GM12878 (cell line): ENCODE measurements at regions not wholly inside any gene's neighbourhood (a gene's known extent, or its start where the extent isn't known, plus 50 kb on each side); places are given as distances from the start of the nearest gene placed in this dataset.

Source experiments
- ATAC-seq: fragments of 200-7000 bp; cut with Tn5 transposase; 3 replicates; pipeline ENCODE4 v1.9.1; 2020; ENCODE audit warnings: mild to moderate bottlenecking, moderate library complexity
- BruUV-seq: library from RNA; stranded (reverse); fragments of 400-500 nt; replicated peaks from 2 replicates; lab custom pipeline; 2021; lab: Mats Ljungman, UMichigan
- CTCF ChIA-PET: fragments of 300-600 bp; sonication (Branson Sonifier 250); formaldehyde crosslinking; extraction: SDS; loops from one replicate; lab custom pipeline; 2021; ENCODE audit warnings: inconsistent platforms; lab: Yijun Ruan, JAX
- POLR2A ChIA-PET: fragments of 350-600 bp; formaldehyde crosslinking; extraction: SDS; loops from one replicate; lab custom pipeline; 2021; ENCODE audit warnings: inconsistent platforms; lab: Charles Lee
- RAD21 ChIA-PET: fragments of 300-600 bp; sonication (Branson Sonifier 250); formaldehyde crosslinking; loops from one replicate; lab custom pipeline; 2023; ENCODE audit warnings: antibody characterized with exemption; ENCODE audit not compliant: unreplicated experiment; lab: Charles Lee
- SMC1A ChIA-PET: fragments of 300-600 bp; sonication (Branson Sonifier 250); formaldehyde crosslinking; loops from one replicate; lab custom pipeline; 2023; ENCODE audit not compliant: unreplicated experiment, uncharacterized antibody; lab: Charles Lee
- DNase-seq: peaks from one replicate; pipeline ENCODE4 v3.0.0-alpha.2; 2011; ENCODE audit warnings: low read depth, low spot score
- FAIRE-seq: peaks from 3 replicates; lab custom pipeline; 2011; peaks lifted over from hg19 to GRCh38; lab: Jason Lieb, UNC
- H2AFZ ChIP-seq: 2 replicates; pipeline ENCODE4 v1.6.0; 2011; ENCODE audit warnings: low read depth, low read length, control low read depth; ENCODE audit not compliant: control insufficient read depth
- H3K27ac ChIP-seq: 2 replicates; pipeline ENCODE4 v1.5.1; 2011; ENCODE audit warnings: control low read depth; ENCODE audit not compliant: control insufficient read depth, insufficient read depth
- H3K27me3 ChIP-seq, 2 experiments: replicated peaks in 1 of 2; 2 replicates each; pipeline versions ENCODE4 v1.6.0 to v1.6.1; 2011; ENCODE audit warnings: low read length in 1 of 2; ENCODE audit not compliant: control insufficient read depth in 2 of 2, insufficient read depth in 2 of 2
- H3K36me3 ChIP-seq, 2 experiments: 2 replicates each; pipeline ENCODE4 v1.5.1; 2011; ENCODE audit warnings: low read length in 1 of 2; ENCODE audit not compliant: control insufficient read depth in 2 of 2, insufficient read depth in 2 of 2
- H3K4me1 ChIP-seq: 2 replicates; pipeline ENCODE4 v1.6.1; 2011; ENCODE audit warnings: mild to moderate bottlenecking, low read length, moderate library complexity, mixed read lengths; ENCODE audit not compliant: control insufficient read depth, insufficient read depth
- H3K4me2 ChIP-seq: 2 replicates; pipeline ENCODE4 v1.6.0; 2011; ENCODE audit warnings: control low read depth; ENCODE audit not compliant: control insufficient read depth, insufficient read depth
- H3K4me3 ChIP-seq: fragments of 200-600 bp; sonication (generic); 2 replicates; pipeline ENCODE4 v1.5.1; 2016
- H3K79me2 ChIP-seq: 2 replicates; pipeline ENCODE4 v1.6.0; 2011; ENCODE audit warnings: low read length; ENCODE audit not compliant: control insufficient read depth, insufficient read depth
- H3K9ac ChIP-seq: 2 replicates; pipeline ENCODE4 v1.8.0; 2011; ENCODE audit warnings: low read length, control low read depth, mixed read lengths; ENCODE audit not compliant: control insufficient read depth, insufficient read depth
- H3K9me3 ChIP-seq: replicated peaks from 3 replicates; pipeline ENCODE4 v1.5.1; 2011; ENCODE audit warnings: mild to moderate bottlenecking, low read length; ENCODE audit not compliant: control insufficient read depth, insufficient read depth
- H4K20me1 ChIP-seq: 2 replicates; pipeline ENCODE4 v1.6.0; 2011; ENCODE audit not compliant: control insufficient read depth, insufficient read depth
- CHD1 ChIP-seq: IDR thresholded peaks from 2 replicates; pipeline ENCODE4 v1.6.1; 2012; ENCODE audit warnings: low read depth, low read length, improper control_type of control experiment
- FOXK2 ChIP-seq: fragments of 450-650 bp; IDR thresholded peaks from 2 replicates; pipeline ENCODE4 v1.6.1; 2017; ENCODE audit warnings: mild to moderate bottlenecking, moderate library complexity
- GATAD2B ChIP-seq: fragments of 450-650 bp; conservative IDR thresholded peaks from 2 replicates; pipeline ENCODE4 v1.6.1; 2017; ENCODE audit warnings: low read depth, mild to moderate bottlenecking, moderate library complexity
- HDAC2 ChIP-seq: fragments of 200-600 bp; sonication (generic); IDR thresholded peaks from 2 replicates; pipeline ENCODE4 v1.6.1; 2017
- IKZF2 ChIP-seq, 2 experiments: fragments of 450-650 bp; IDR thresholded peaks; 2 replicates each; pipeline ENCODE4 v1.6.1; 2017; ENCODE audit warnings: mild to moderate bottlenecking in 2 of 2, moderate library complexity in 2 of 2
- KLF5 ChIP-seq: fragments of 450-650 bp; IDR thresholded peaks from 2 replicates; pipeline ENCODE4 v1.6.1; 2014; ENCODE audit warnings: mild to moderate bottlenecking; ENCODE audit not compliant: partially characterized antibody
- NFYB ChIP-seq: IDR thresholded peaks from 2 replicates; pipeline ENCODE4 v1.6.1; 2011; ENCODE audit warnings: low read depth, mild to moderate bottlenecking, low read length, improper control_type of control experiment, moderate library complexity; ENCODE audit not compliant: insufficient read depth
- NR2C2 ChIP-seq: IDR thresholded peaks from 2 replicates; pipeline ENCODE4 v1.6.1; 2011; ENCODE audit warnings: borderline replicate concordance, low read depth; ENCODE audit not compliant: control insufficient read depth, insufficient read length
- PAX8 ChIP-seq: fragments of 450-650 bp; IDR thresholded peaks from 2 replicates; pipeline ENCODE4 v1.6.1; 2017; ENCODE audit warnings: mild to moderate bottlenecking, moderate library complexity
- POLR2AphosphoS5 ChIP-seq: IDR thresholded peaks from 2 replicates; pipeline ENCODE4 v1.6.1; 2011; ENCODE audit warnings: mild to moderate bottlenecking, low read length, inconsistent platforms
- RAD51 ChIP-seq: fragments of 450-650 bp; IDR thresholded peaks from 2 replicates; pipeline ENCODE4 v1.6.1; 2016; ENCODE audit warnings: moderate library complexity, mild to moderate bottlenecking, inconsistent platforms
- SREBF1 ChIP-seq: IDR thresholded peaks from 2 replicates; pipeline ENCODE4 v1.6.1; 2012; ENCODE audit warnings: mild to moderate bottlenecking, low read length
- ZNF622 ChIP-seq: fragments of 450-650 bp; IDR thresholded peaks from 2 replicates; pipeline ENCODE4 v1.6.1; 2017; ENCODE audit warnings: mild to moderate bottlenecking, inconsistent platforms
- ZSCAN29 ChIP-seq: fragments of 450-650 bp; IDR thresholded peaks from 2 replicates; pipeline ENCODE4 v1.6.1; 2017; ENCODE audit warnings: mild to moderate bottlenecking, moderate library complexity
- WGBS: methylation state at CpG from one replicate; pipeline ENCODE4 v1.1.6; 2016; ENCODE audit warnings: low lambda C conversion rate; ENCODE audit not compliant: insufficient replicate concordance, insufficient coverage; ENCODE audit errors: missing lambda C conversion rate; 5-methylcytosine and 5-hydroxymethylcytosine counted together
- in situ Hi-C: fragments of 300-500 bp; cut with MboI; formaldehyde crosslinking; loops from 9 replicates; pipeline ENCODE4 v1.14.3; 2018; ENCODE audit warnings: mixed read lengths
- intact Hi-C: fragments of 100-400 bp; cut with micrococcal nuclease; formaldehyde crosslinking; loops from one replicate; pipeline ENCODE4 v1.14.2; 2022; ENCODE audit not compliant: unreplicated experiment
- TF ChIP-seq, protein P1 (sequence below): fragments of 450-650 bp; IDR thresholded peaks from 2 replicates; pipeline ENCODE4 v1.6.1; 2016; ENCODE audit warnings: mild to moderate bottlenecking, moderate library complexity, borderline replicate concordance
- TF ChIP-seq, protein P2 (sequence below): IDR thresholded peaks from 2 replicates; pipeline ENCODE4 v1.6.1; 2012; ENCODE audit warnings: low read depth, low read length, improper control_type of control experiment
- TF ChIP-seq, protein P3 (sequence below): fragments of 450-650 bp; IDR thresholded peaks from 2 replicates; pipeline ENCODE4 v1.6.1; 2017; ENCODE audit warnings: low read depth, mild to moderate bottlenecking, moderate library complexity

DNA sequence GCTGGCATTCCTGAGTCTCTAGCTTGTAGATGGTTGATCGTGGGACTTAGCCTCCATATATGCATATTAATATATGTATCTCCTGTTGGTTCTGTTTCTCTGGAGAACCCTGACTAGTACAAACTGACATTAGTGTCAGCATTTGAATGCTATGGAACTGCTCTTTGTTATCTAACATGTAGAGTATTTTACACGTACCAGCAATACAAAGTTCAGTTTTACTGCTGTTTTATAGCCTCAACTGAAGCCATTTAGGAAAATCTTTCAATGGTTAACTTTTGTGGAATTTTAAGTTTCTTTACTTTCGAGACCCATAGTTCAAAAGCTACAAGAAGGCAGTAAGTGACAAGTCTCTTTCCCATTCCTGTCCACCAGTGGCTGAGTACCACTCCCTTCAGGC, 418.4 kb downstream of the NUP35 start:
- no peaks in the 10 kb centered on the region for H3K79me2 ChIP-seq
- H3K9me3 ChIP-seq, result no peaks in the 10 kb centered on the region
- H3K4me1 ChIP-seq, result peaks cover 6% of the 10 kb centered on the region
- TF ChIP-seq GATAD2B, result no peak
- no peak for TF ChIP-seq FOXK2
- TF ChIP-seq HDAC2, result no peak
- no peak for TF ChIP-seq SREBF1
- TF ChIP-seq, protein P1, sequence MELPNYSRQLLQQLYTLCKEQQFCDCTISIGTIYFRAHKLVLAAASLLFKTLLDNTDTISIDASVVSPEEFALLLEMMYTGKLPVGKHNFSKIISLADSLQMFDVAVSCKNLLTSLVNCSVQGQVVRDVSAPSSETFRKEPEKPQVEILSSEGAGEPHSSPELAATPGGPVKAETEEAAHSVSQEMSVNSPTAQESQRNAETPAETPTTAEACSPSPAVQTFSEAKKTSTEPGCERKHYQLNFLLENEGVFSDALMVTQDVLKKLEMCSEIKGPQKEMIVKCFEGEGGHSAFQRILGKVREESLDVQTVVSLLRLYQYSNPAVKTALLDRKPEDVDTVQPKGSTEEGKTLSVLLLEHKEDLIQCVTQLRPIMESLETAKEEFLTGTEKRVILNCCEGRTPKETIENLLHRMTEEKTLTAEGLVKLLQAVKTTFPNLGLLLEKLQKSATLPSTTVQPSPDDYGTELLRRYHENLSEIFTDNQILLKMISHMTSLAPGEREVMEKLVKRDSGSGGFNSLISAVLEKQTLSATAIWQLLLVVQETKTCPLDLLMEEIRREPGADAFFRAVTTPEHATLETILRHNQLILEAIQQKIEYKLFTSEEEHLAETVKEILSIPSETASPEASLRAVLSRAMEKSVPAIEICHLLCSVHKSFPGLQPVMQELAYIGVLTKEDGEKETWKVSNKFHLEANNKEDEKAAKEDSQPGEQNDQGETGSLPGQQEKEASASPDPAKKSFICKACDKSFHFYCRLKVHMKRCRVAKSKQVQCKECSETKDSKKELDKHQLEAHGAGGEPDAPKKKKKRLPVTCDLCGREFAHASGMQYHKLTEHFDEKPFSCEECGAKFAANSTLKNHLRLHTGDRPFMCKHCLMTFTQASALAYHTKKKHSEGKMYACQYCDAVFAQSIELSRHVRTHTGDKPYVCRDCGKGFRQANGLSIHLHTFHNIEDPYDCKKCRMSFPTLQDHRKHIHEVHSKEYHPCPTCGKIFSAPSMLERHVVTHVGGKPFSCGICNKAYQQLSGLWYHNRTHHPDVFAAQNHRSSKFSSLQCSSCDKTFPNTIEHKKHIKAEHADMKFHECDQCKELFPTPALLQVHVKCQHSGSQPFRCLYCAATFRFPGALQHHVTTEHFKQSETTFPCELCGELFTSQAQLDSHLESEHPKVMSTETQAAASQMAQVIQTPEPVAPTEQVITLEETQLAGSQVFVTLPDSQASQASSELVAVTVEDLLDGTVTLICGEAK, result no peak
- no peak for TF ChIP-seq ZSCAN29
- no peak for TF ChIP-seq PAX8
- no peak for TF ChIP-seq IKZF2 (IDR thresholded peaks at IDR 0.05)
- no peak for TF ChIP-seq ZNF622
- TF ChIP-seq RAD51, result no peak
- no peak for TF ChIP-seq KLF5
- no peak for TF ChIP-seq POLR2AphosphoS5
- TF ChIP-seq, protein P2, sequence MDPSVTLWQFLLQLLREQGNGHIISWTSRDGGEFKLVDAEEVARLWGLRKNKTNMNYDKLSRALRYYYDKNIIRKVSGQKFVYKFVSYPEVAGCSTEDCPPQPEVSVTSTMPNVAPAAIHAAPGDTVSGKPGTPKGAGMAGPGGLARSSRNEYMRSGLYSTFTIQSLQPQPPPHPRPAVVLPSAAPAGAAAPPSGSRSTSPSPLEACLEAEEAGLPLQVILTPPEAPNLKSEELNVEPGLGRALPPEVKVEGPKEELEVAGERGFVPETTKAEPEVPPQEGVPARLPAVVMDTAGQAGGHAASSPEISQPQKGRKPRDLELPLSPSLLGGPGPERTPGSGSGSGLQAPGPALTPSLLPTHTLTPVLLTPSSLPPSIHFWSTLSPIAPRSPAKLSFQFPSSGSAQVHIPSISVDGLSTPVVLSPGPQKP, result no peak
- TF ChIP-seq NR2C2, result no peak
- no peak for TF ChIP-seq CHD1
- TF ChIP-seq NFYB, result no peak
- TF ChIP-seq, protein P3, sequence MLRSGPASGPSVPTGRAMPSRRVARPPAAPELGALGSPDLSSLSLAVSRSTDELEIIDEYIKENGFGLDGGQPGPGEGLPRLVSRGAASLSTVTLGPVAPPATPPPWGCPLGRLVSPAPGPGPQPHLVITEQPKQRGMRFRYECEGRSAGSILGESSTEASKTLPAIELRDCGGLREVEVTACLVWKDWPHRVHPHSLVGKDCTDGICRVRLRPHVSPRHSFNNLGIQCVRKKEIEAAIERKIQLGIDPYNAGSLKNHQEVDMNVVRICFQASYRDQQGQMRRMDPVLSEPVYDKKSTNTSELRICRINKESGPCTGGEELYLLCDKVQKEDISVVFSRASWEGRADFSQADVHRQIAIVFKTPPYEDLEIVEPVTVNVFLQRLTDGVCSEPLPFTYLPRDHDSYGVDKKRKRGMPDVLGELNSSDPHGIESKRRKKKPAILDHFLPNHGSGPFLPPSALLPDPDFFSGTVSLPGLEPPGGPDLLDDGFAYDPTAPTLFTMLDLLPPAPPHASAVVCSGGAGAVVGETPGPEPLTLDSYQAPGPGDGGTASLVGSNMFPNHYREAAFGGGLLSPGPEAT, result no peak
- TF ChIP-seq, all 136 proteins: peak for 0
- ATAC-seq (no peak), FAIRE-seq (no peak), DNase-seq (no peak)
- POLR2A ChIA-PET, result no interaction called here
- in situ Hi-C loops, result no loop called here
- no peak overlapping the region for H3K9ac ChIP-seq
- SMC1A ChIA-PET, result interaction anchor here (0.6 to 1.9 kb wide), 3 partner anchors 11 to 196 kb away, joined by 3 to 12 read pairs (median 3); no protein-coding TSS in a partner anchor
- H3K27ac ChIP-seq, result no peak overlapping the region
- no peaks in the 10 kb centered on the region; a peak in 1 of 4 replicates for H3K27me3 ChIP-seq
- BruUV-seq, result no TSS peak
- CTCF ChIA-PET, result no interaction called here
- RAD21 ChIA-PET, result interaction anchor here (0.9 to 1.0 kb wide), 2 partner anchors 11 to 21 kb away, joined by 3 read pairs; no protein-coding TSS in a partner anchor
- no peak overlapping the region for H3K4me2 ChIP-seq
- H3K36me3 ChIP-seq, result no peaks in the 10 kb centered on the region
- no peak overlapping the region for H3K4me3 ChIP-seq
- H4K20me1 ChIP-seq, result no peaks in the 10 kb centered on the region
- intact Hi-C loops, result no loop called here
- 45% methylated on average over 3 of the region's 3 CpGs for WGBS
- no peak overlapping the region for H2AFZ ChIP-seq
